Spleen (tissue), 11 donors: ENCODE measurements at regions not wholly inside any gene's neighbourhood (a gene's known extent, or its start where the extent isn't known, plus 50 kb on each side); places are given as distances from the start of the nearest gene placed in this dataset.

Experiments
- DNase-seq: peaks from one replicate; pipeline ENCODE4 v3.0.0-alpha.2; 2020
- H3K27ac ChIP-seq, 8 donors: fragments of 200-600 bp; sonication (generic) in 7 of 8; 1 replicate in 4 of 8; 2 replicates in 4 of 8; pipeline versions ENCODE4 v1.5.0 to v1.8.0; 2016 to 2021; ENCODE audit warnings: inconsistent platforms in 4 of 8, mild to moderate bottlenecking in 4 of 8, moderate library complexity in 1 of 8
- H3K27me3 ChIP-seq, 7 donors: fragments of 200-600 bp; sonication (generic) in 6 of 7; replicated peaks in 1 of 7; 1 replicate in 4 of 7; 2 replicates in 3 of 7; pipeline versions ENCODE4 v1.5.0 to v1.8.0; 2016 to 2021; ENCODE audit warnings: inconsistent platforms in 3 of 7, mild to moderate bottlenecking in 1 of 7
- H3K36me3 ChIP-seq, 6 donors: fragments of 200-600 bp; sonication (generic) in 5 of 6; 1 replicate in 4 of 6; 2 replicates in 2 of 6; pipeline versions ENCODE4 v1.5.0 to v1.8.0; 2016 to 2021; ENCODE audit warnings: inconsistent platforms in 2 of 6
- H3K4me1 ChIP-seq, 6 donors: fragments of 200-600 bp; sonication (generic) in 5 of 6; 1 replicate in 3 of 6; 2 replicates in 3 of 6; pipeline versions ENCODE4 v1.5.0 to v1.8.0; 2016 to 2021; ENCODE audit warnings: inconsistent platforms in 3 of 6
- H3K4me3 ChIP-seq, 8 donors: fragments of 200-600 bp; sonication (generic) in 7 of 8; 1 replicate in 4 of 8; 2 replicates in 4 of 8; pipeline versions ENCODE4 v1.5.0 to v1.8.0; 2016 to 2021; ENCODE audit warnings: inconsistent platforms in 4 of 8, mild to moderate bottlenecking in 4 of 8, moderate library complexity in 2 of 8
- H3K9me3 ChIP-seq, 8 donors: fragments of 200-600 bp; sonication (generic) in 7 of 8; 1 replicate in 4 of 8; 2 replicates in 4 of 8; pipeline versions ENCODE4 v1.5.0 to v1.8.0; 2016 to 2021; ENCODE audit warnings: inconsistent platforms in 4 of 8
- POLR2A ChIP-seq, 3 donors: fragments of 450-650 bp; IDR thresholded peaks; one replicate each; pipeline ENCODE4 v1.5.1; 2017; ENCODE audit warnings: antibody characterized with exemption in 3 of 3, mild to moderate bottlenecking in 1 of 3
- POLR2AphosphoS5 ChIP-seq, 3 donors: sonication (generic); formaldehyde crosslinking; IDR thresholded peaks; one replicate each; pipeline ENCODE4 v1.5.1; 2017; ENCODE audit warnings: antibody characterized with exemption in 3 of 3
- WGBS, 5 donors: extraction: QIAGEN DNeasy Blood & Tissue Kit in 3 of 5; methylation state at CpG; one replicate each; pipeline versions ENCODE4 v1.1.5 to v1.1.7; 2013 to 2018; 5-methylcytosine and 5-hydroxymethylcytosine counted together
- intact Hi-C: fragments of 100-400 bp; cut with DNase I; formaldehyde crosslinking; loops from one replicate; pipeline ENCODE4 v1.15.0; 2023; ENCODE audit warnings: low total_unique reads
- TF ChIP-seq, protein P1 (sequence below), 11 experiments: fragments of 200-600 bp in 7 of 11; fragments of 450-650 bp in 4 of 11; sonication (generic) in 4 of 11; IDR thresholded peaks in 8 of 11; conservative IDR thresholded peaks in 3 of 11; 1 replicate in 7 of 11; 2 replicates in 4 of 11; pipeline versions ENCODE4 v1.4.0 to v1.8.0; 2016 to 2021; ENCODE audit warnings: antibody characterized with exemption in 11 of 11, inconsistent platforms in 4 of 11, mild to moderate bottlenecking in 1 of 11
- donor health status: healthy with polysubstance abuse.
- donor health status: DM: no; HTN: no; CAD: no; lungs with moderate emphysema.
- donor health status: DM: no; HTN: no; CAD: no.
- donor health status: Bipolar disorder and iron deficiency.
- donor health status: healthy.
- donor health status: DM: no; HTN: no; CAD: no.
- donor health status: DM: yes; HTN: yes; CAD: no.

DNA sequence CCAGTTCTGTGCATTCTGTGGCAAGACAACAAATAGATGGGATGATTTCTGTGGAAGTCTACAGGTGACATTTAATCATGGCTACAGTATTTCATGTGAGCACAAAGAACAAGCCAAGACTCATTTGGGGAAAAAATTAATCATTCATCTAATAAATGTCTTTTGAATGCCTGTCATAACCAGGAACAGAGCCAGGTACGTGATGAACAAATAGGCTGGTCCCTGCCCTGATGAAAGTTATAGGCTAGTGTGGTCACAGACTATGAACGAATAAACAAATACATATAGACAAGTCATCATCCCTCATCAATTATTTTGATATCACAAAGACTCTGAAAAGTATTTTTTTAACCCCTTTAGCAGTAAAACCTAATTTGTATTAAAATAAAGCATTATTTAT lies 226.4 kb upstream of the RRP15 start:
- Histone ChIP-seq H3K36me3 (no peaks in the 10 kb centered on the region), H3K27ac (no peak overlapping the region), H3K4me3 (no peak overlapping the region), H3K4me1 (no peaks in the 10 kb centered on the region), H3K27me3 (no peaks in the 10 kb centered on the region), H3K9me3 (no peaks in the 10 kb centered on the region)
- TF ChIP-seq POLR2A (IDR thresholded peaks at IDR 0.05), result no peak
- TF ChIP-seq, protein P1, sequence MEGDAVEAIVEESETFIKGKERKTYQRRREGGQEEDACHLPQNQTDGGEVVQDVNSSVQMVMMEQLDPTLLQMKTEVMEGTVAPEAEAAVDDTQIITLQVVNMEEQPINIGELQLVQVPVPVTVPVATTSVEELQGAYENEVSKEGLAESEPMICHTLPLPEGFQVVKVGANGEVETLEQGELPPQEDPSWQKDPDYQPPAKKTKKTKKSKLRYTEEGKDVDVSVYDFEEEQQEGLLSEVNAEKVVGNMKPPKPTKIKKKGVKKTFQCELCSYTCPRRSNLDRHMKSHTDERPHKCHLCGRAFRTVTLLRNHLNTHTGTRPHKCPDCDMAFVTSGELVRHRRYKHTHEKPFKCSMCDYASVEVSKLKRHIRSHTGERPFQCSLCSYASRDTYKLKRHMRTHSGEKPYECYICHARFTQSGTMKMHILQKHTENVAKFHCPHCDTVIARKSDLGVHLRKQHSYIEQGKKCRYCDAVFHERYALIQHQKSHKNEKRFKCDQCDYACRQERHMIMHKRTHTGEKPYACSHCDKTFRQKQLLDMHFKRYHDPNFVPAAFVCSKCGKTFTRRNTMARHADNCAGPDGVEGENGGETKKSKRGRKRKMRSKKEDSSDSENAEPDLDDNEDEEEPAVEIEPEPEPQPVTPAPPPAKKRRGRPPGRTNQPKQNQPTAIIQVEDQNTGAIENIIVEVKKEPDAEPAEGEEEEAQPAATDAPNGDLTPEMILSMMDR (IDR thresholded peaks at IDR 0.05 in 8 of 11, conservative IDR thresholded peaks at IDR 0.05 in 3 of 11), result no peak
- no peak for TF ChIP-seq POLR2AphosphoS5 (IDR thresholded peaks at IDR 0.05)
- 64 to 75% (median 69%) methylated on average over 2 of the region's 2 CpGs for WGBS, 5 donors
- no peak for DNase-seq
- intact Hi-C loops, result no loop called here

DNA sequence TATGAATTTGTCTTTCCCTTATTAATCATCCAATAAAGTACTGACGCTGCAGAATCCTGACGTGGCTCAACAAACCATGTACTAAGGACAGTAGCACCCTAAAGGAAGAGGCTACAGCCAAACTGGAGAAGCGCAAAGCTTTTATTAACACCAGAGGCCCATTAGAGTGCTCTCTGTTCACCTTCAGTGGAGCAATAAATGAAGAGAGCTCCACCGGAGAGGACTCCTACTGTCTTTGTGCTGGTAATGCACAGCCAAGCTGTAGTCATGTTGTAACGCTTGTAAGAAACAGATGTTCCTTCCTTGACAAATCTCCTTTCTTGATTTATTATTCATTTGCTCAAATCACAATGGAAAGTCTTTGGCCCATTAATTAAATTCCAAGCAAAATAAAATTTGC lies 220.7 kb upstream of the RRP15 start:
- intact Hi-C loops, result no loop called here
- H3K4me3 ChIP-seq, result no peak overlapping the region
- 75 to 85% (median 84%) methylated on average over 5 of the region's 5 CpGs for WGBS, 5 donors
- no peak for DNase-seq
- TF ChIP-seq POLR2AphosphoS5 (IDR thresholded peaks at IDR 0.05), result no peak
- TF ChIP-seq, protein P1 (IDR thresholded peaks at IDR 0.05 in 8 of 11, conservative IDR thresholded peaks at IDR 0.05 in 3 of 11), result no peak
- H3K36me3 ChIP-seq, result no peaks in the 10 kb centered on the region
- no peaks in the 10 kb centered on the region for H3K4me1 ChIP-seq
- no peaks in the 10 kb centered on the region for H3K9me3 ChIP-seq
- no peaks in the 10 kb centered on the region for H3K27me3 ChIP-seq
- H3K27ac ChIP-seq, result no peak overlapping the region

DNA sequence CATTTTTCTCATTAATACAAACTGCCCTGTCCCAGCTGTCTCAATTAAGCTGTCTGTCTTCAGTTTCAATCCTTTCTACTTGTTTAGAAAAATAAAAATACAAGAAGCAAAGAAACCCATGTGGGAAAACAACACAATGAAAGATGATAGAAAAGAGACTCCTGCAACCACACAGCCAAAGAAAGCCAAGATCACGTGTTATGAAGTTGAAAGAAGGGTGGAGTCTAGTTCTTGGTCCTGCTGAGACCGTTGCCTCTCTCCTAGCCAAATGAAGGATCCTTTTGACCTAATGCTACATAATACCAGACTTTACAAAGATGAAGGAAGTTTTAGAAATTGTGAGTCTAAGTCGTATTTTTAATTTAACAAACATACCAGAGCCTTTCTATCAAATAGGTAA lies 218.8 kb upstream of the RRP15 start:
- H3K4me3 ChIP-seq, result no peak overlapping the region
- DNase-seq, result no peak
- intact Hi-C loops, result no loop called here
- no peaks in the 10 kb centered on the region for H3K4me1 ChIP-seq
- no peak overlapping the region for H3K27ac ChIP-seq
- no peaks in the 10 kb centered on the region for H3K27me3 ChIP-seq
- TF ChIP-seq, protein P1 (IDR thresholded peaks at IDR 0.05 in 8 of 11, conservative IDR thresholded peaks at IDR 0.05 in 3 of 11), result no peak
- TF ChIP-seq POLR2AphosphoS5 (IDR thresholded peaks at IDR 0.05) (no peak), POLR2A (IDR thresholded peaks at IDR 0.05) (no peak)
- H3K36me3 ChIP-seq, result no peaks in the 10 kb centered on the region
- no peaks in the 10 kb centered on the region for H3K9me3 ChIP-seq
- WGBS, 5 donors, result 60 to 79% (median 71%) methylated on average over 3 of the region's 3 CpGs

DNA sequence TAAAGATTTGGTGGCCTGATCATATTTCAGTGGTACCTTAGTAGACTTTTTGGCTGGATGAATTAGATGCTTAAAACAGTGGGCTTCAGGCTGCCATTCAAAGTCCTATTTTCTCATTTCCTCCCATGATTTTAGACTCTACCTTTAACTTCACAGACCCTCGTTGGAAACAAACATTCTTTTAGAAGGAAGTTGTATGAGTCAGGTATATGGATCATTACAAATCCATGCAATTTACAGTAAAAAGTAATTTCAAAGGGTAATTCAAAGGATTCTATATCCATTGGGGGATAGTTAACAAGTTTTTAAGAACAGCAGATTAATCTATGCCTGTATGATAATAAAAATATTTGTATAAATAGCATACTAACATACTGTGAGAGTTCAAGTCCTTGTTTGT lies 216.9 kb upstream of the RRP15 start:
- WGBS, 5 donors, result 48 to 70% (median 53%) methylated on average over 1 of the region's 1 CpG
- no peak for DNase-seq
- intact Hi-C loops, result no loop called here
- Histone ChIP-seq H3K4me3 (no peak overlapping the region), H3K27ac (no peak overlapping the region), H3K9me3 (no peaks in the 10 kb centered on the region), H3K27me3 (no peaks in the 10 kb centered on the region), H3K4me1 (no peaks in the 10 kb centered on the region), H3K36me3 (no peaks in the 10 kb centered on the region)
- TF ChIP-seq, protein P1 (IDR thresholded peaks at IDR 0.05 in 8 of 11, conservative IDR thresholded peaks at IDR 0.05 in 3 of 11), result no peak
